ENCODE measurements at regions not wholly inside any gene's neighbourhood (a gene's known extent, or its start where the extent isn't known, plus 50 kb on each side); places are given as distances from the start of the nearest gene placed in this dataset.

- no peak overlapping the region for H3K4me3 Mint-ChIP-seq
- DNase-seq (ENCODE audit: low spot score in 2 of 2, unreplicated experiment in 2 of 2), result no peak
- H3K9me3 Mint-ChIP-seq, result peaks cover 14% of the 10 kb centered on the region
- H3K27ac Mint-ChIP-seq, result no peak overlapping the region
- H3K36me3 Mint-ChIP-seq, result no peaks in the 10 kb centered on the region
- peaks cover 2% of the 10 kb centered on the region for H3K4me1 Mint-ChIP-seq
- no peaks in the 10 kb centered on the region for H3K27me3 Mint-ChIP-seq (ENCODE audit: low read depth)
- no peak for TF ChIP-seq CTCF (IDR thresholded peaks at IDR 0.05; ENCODE audit: unreplicated experiment)
Measured at GRCh38 chr6:96276305-96276704, 245.3 kb upstream of the UFL1 start.

GRCh38 chr6:96276856-96277255 lies 244.8 kb upstream of the UFL1 start:
- H3K4me1 Mint-ChIP-seq, result peaks cover 2% of the 10 kb centered on the region
- H3K9me3 Mint-ChIP-seq, result peaks cover 14% of the 10 kb centered on the region
- H3K4me3 Mint-ChIP-seq, result no peak overlapping the region
- H3K36me3 Mint-ChIP-seq, result no peaks in the 10 kb centered on the region
- no peak for TF ChIP-seq CTCF (IDR thresholded peaks at IDR 0.05; ENCODE audit: unreplicated experiment)
- DNase-seq (ENCODE audit: low spot score in 2 of 2, unreplicated experiment in 2 of 2), result no peak
- no peaks in the 10 kb centered on the region for H3K27me3 Mint-ChIP-seq (ENCODE audit: low read depth)
- H3K27ac Mint-ChIP-seq, result no peak overlapping the region

GRCh38 chr6:96279084-96279483 lies 242.5 kb upstream of the UFL1 start:
- Mint-ChIP-seq H3K4me3 (no peak overlapping the region), H3K27me3 (ENCODE audit: low read depth) (no peaks in the 10 kb centered on the region), H3K9me3 (no peaks in the 10 kb centered on the region), H3K36me3 (no peaks in the 10 kb centered on the region), H3K4me1 (peaks cover 9% of the 10 kb centered on the region), H3K27ac (peak overlapping the region; percentile 24)
- no peak for DNase-seq (ENCODE audit: low spot score in 2 of 2, unreplicated experiment in 2 of 2)
- TF ChIP-seq CTCF (IDR thresholded peaks at IDR 0.05; ENCODE audit: unreplicated experiment), result no peak

- H3K9me3 Mint-ChIP-seq, result peaks cover 10% of the 10 kb centered on the region
- H3K4me1 Mint-ChIP-seq, result peaks cover 20% of the 10 kb centered on the region
- peaks cover 2% of the 10 kb centered on the region for H3K36me3 Mint-ChIP-seq
Measured at GRCh38 chr6:96286503-96286902, 235.1 kb upstream of the UFL1 start.

GRCh38 chr6:96299525-96299924 lies 222.1 kb upstream of the UFL1 start:
- H3K27me3 Mint-ChIP-seq (ENCODE audit: low read depth), result no peaks in the 10 kb centered on the region
- DNase-seq (ENCODE audit: low spot score in 2 of 2, unreplicated experiment in 2 of 2), result no peak
- H3K4me3 Mint-ChIP-seq, result no peak overlapping the region
- no peak for TF ChIP-seq CTCF (IDR thresholded peaks at IDR 0.05; ENCODE audit: unreplicated experiment)
- no peak overlapping the region for H3K27ac Mint-ChIP-seq
- peaks cover 35% of the 10 kb centered on the region for H3K9me3 Mint-ChIP-seq
- H3K4me1 Mint-ChIP-seq, result peaks cover 35% of the 10 kb centered on the region
- peaks cover 3% of the 10 kb centered on the region for H3K36me3 Mint-ChIP-seq

More at GRCh38 chr6:96286503-96286902, 235.1 kb upstream of the UFL1 start:
- Mint-ChIP-seq H3K27me3 (ENCODE audit: low read depth) (no peaks in the 10 kb centered on the region), H3K27ac (no peak overlapping the region), H3K4me3 (no peak overlapping the region)
- TF ChIP-seq CTCF (IDR thresholded peaks at IDR 0.05; ENCODE audit: unreplicated experiment), result no peak
- no peak for DNase-seq (ENCODE audit: low spot score in 2 of 2, unreplicated experiment in 2 of 2)

GRCh38 chr6:96301023-96301422 lies 220.6 kb upstream of the UFL1 start:
- Mint-ChIP-seq H3K27ac (no peak overlapping the region), H3K27me3 (ENCODE audit: low read depth) (no peaks in the 10 kb centered on the region), H3K36me3 (peaks cover 2% of the 10 kb centered on the region), H3K4me1 (peaks cover 36% of the 10 kb centered on the region), H3K4me3 (no peak overlapping the region), H3K9me3 (peaks cover 20% of the 10 kb centered on the region)
- TF ChIP-seq CTCF (IDR thresholded peaks at IDR 0.05; ENCODE audit: unreplicated experiment), result no peak
- DNase-seq (ENCODE audit: low spot score in 2 of 2, unreplicated experiment in 2 of 2), result no peak
